ENCODE measurements at regions not wholly inside any gene's neighbourhood (a gene's known extent, or its start where the extent isn't known, plus 50 kb on each side); places are given as distances from the start of the nearest gene placed in this dataset.

DNA sequence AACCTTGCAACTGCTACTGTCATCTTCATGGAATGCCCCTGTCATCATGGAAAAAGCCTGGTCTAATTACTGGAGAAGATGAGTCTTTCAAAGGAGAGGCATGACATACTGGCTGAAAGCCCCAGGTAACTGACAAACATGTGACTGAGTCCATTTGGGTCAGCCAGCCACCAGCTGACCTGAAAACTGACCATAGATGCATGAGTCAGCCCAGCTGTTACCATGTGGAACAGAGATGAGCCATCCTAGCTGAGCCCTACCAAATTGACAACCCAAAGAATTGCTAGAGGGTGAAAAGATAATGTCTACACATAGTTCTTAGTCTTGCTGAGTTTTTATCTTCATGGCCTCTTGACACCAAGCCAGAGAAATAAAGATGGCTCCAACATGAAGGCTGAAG, 311.8 kb downstream of the UTP18 start:
- no peak for DNase-seq
